Endothelial cell of umbilical vein (primary cell): ENCODE measurements at regions not wholly inside any gene's neighbourhood (a gene's known extent, or its start where the extent isn't known, plus 50 kb on each side); places are given as distances from the start of the nearest gene placed in this dataset.

Experiments
- BruUV-seq: library from RNA; stranded (reverse); fragments of 400-500 nt; replicated peaks from 2 replicates; lab custom pipeline; 2021; lab: Mats Ljungman, UMichigan
- CTCF ChIA-PET: fragments of 300-600, 350-600 bp; sonication (Branson Sonifier 250); formaldehyde crosslinking; loops from one replicate; lab custom pipeline; 2021; ENCODE audit warnings: antibody characterized with exemption, inconsistent platforms; lab: Charles Lee
- POLR2A ChIA-PET: fragments of 300-600, 350-600 bp; sonication (Branson Sonifier 250); formaldehyde crosslinking; loops from one replicate; lab custom pipeline; 2021; ENCODE audit warnings: antibody characterized with exemption, inconsistent platforms; lab: Charles Lee
- DNase-seq: peaks from one replicate; pipeline ENCODE4 v3.0.0-alpha.2; 2011; ENCODE audit warnings: low read depth, low spot score
- FAIRE-seq: peaks from 2 replicates; lab custom pipeline; 2011; peaks lifted over from hg19 to GRCh38; lab: Jason Lieb, UNC
- H2AFZ ChIP-seq: 2 replicates; pipeline ENCODE4 v1.6.0; 2012; ENCODE audit warnings: low read depth, low read length, control low read depth, inconsistent platforms
- H3K27ac ChIP-seq: 2 replicates; pipeline ENCODE4 v1.5.1; 2011; ENCODE audit warnings: low read depth, mild to moderate bottlenecking, control low read depth, low read length, moderate library complexity; ENCODE audit not compliant: insufficient read depth
- H3K27me3 ChIP-seq, 2 experiments: 2 replicates each; pipeline versions ENCODE4 v1.6.0 to v1.6.1; 2011; ENCODE audit warnings: low read length in 2 of 2, mixed read lengths in 1 of 2; ENCODE audit not compliant: control insufficient read depth in 2 of 2, insufficient read depth in 2 of 2
- H3K36me3 ChIP-seq, 2 experiments: 2 replicates in 1 of 2; 3 replicates in 1 of 2; pipeline ENCODE4 v1.5.1; 2011; ENCODE audit warnings: low read length in 2 of 2, mild to moderate bottlenecking in 1 of 2, moderate library complexity in 1 of 2; ENCODE audit not compliant: control insufficient read depth in 2 of 2, insufficient read depth in 2 of 2; ENCODE audit errors: extremely low read depth in 1 of 2
- H3K4me1 ChIP-seq: 3 replicates; pipeline ENCODE4 v1.5.1; 2011; ENCODE audit warnings: mild to moderate bottlenecking, low read length; ENCODE audit not compliant: control insufficient read depth, insufficient read depth; ENCODE audit errors: extremely low read depth
- H3K4me2 ChIP-seq: 2 replicates; pipeline ENCODE4 v1.6.1; 2011; ENCODE audit warnings: low read length, control low read depth, mixed read lengths; ENCODE audit not compliant: insufficient read depth
- H3K4me3 ChIP-seq, 3 experiments: fragments of 200-600 bp in 1 of 3; sonication (generic), shearing (Covaris generic) in 1 of 3; replicated peaks in 1 of 3; 2 replicates each; pipeline ENCODE4 v1.5.1; 2011 to 2016; ENCODE audit warnings: control low read depth in 3 of 3, low read length in 3 of 3, mild to moderate bottlenecking in 2 of 3, inconsistent platforms in 1 of 3, low read depth in 1 of 3, moderate library complexity in 1 of 3; ENCODE audit not compliant: insufficient read depth in 1 of 3
- H3K79me2 ChIP-seq: 2 replicates; pipeline ENCODE4 v1.6.0; 2012; ENCODE audit warnings: low read length, inconsistent platforms; ENCODE audit not compliant: control insufficient read depth, insufficient read depth
- H3K9ac ChIP-seq: replicated peaks from 2 replicates; pipeline ENCODE3; 2011; ENCODE audit warnings: low read length, control low read depth; ENCODE audit not compliant: insufficient read depth; ENCODE audit errors: extremely low read depth
- H3K9me1 ChIP-seq: replicated peaks from 3 replicates; pipeline ENCODE4 v1.6.0; 2011; ENCODE audit warnings: mild to moderate bottlenecking, low read length; ENCODE audit not compliant: control insufficient read depth, insufficient read depth; ENCODE audit errors: extremely low read depth
- H3K9me3 ChIP-seq: replicated peaks from 2 replicates; pipeline ENCODE4 v1.5.1; 2012; ENCODE audit warnings: low read length, inconsistent platforms; ENCODE audit not compliant: control insufficient read depth, insufficient read depth
- H4K20me1 ChIP-seq: replicated peaks from 2 replicates; pipeline ENCODE3; 2011; ENCODE audit warnings: mild to moderate bottlenecking, low read length; ENCODE audit not compliant: control insufficient read depth, insufficient read depth; ENCODE audit errors: extremely low read depth
- CTCF ChIP-seq, 2 donors: IDR thresholded peaks; 1 replicate in 1 of 2; 2 replicates in 1 of 2; pipeline ENCODE4 v1.5.1; 2011; ENCODE audit warnings: low read length in 2 of 2, mild to moderate bottlenecking in 2 of 2, moderate library complexity in 2 of 2, control low read depth in 1 of 2, inconsistent platforms in 1 of 2, low read depth in 1 of 2; ENCODE audit not compliant: insufficient read depth in 1 of 2; ENCODE audit errors: extremely low read depth in 1 of 2
- EZH2 ChIP-seq: IDR thresholded peaks from 2 replicates; pipeline ENCODE4 v1.6.1; 2012; ENCODE audit warnings: borderline replicate concordance, low read depth, mild to moderate bottlenecking, moderate library complexity, low read length, inconsistent platforms; ENCODE audit not compliant: severe bottlenecking
- FOS ChIP-seq: IDR thresholded peaks from 2 replicates; pipeline ENCODE4 v1.6.1; 2011; ENCODE audit warnings: mild to moderate bottlenecking, low read length, moderate library complexity, borderline replicate concordance; ENCODE audit not compliant: insufficient read depth
- GATA2 ChIP-seq: IDR thresholded peaks from 2 replicates; pipeline ENCODE4 v1.7.0; 2011; ENCODE audit warnings: low read depth, mild to moderate bottlenecking, moderate library complexity, mixed read lengths, low read length; ENCODE audit not compliant: insufficient read length, insufficient read depth
- JUN ChIP-seq: IDR thresholded peaks from 2 replicates; pipeline ENCODE4 v1.6.1; 2011; ENCODE audit warnings: borderline replicate concordance, low read depth; ENCODE audit not compliant: insufficient read length, insufficient read depth
- MAX ChIP-seq: IDR thresholded peaks from 2 replicates; pipeline ENCODE4 v1.6.1; 2011; ENCODE audit not compliant: insufficient read depth, insufficient read length
- MYC ChIP-seq: IDR thresholded peaks from one replicate; pipeline ENCODE4 v1.6.1; 2011; ENCODE audit warnings: mild to moderate bottlenecking, low read depth, low read length
- POLR2A ChIP-seq: IDR thresholded peaks from 2 replicates; pipeline ENCODE4 v1.6.1; 2012; ENCODE audit warnings: low read depth, mild to moderate bottlenecking, control low read depth, low read length
- POLR2AphosphoS5 ChIP-seq: IDR thresholded peaks from 2 replicates; pipeline ENCODE4 v1.6.1; 2012; ENCODE audit warnings: low read depth, mild to moderate bottlenecking, control low read depth, low read length, moderate library complexity; ENCODE audit not compliant: insufficient read depth
- dilution Hi-C: fragments of 300-500 bp; cut with MboI; formaldehyde crosslinking; loops from one replicate; pipeline ENCODE4 v1.15.0; 2019; ENCODE audit warnings: low sequenced_read_pairs; ENCODE audit not compliant: extremely low pct_ligation_motif_present
- intact Hi-C: fragments of 100-400 bp; cut with micrococcal nuclease; formaldehyde crosslinking; loops from one replicate; pipeline ENCODE4 v1.10.0; 2022

GRCh38 chr17:77405867-77406732 lies 265.3 kb downstream of the SEC14L1 start:
- Histone ChIP-seq H3K36me3 (peaks cover 0 to 4% of the 10 kb centered on the region in 2 experiments), H3K9ac (no peak overlapping the region), H3K27ac (no peak overlapping the region), H4K20me1 (no peaks in the 10 kb centered on the region), H3K9me3 (no peaks in the 10 kb centered on the region), H3K27me3 (no peaks in the 10 kb centered on the region), H3K79me2 (peaks cover 3% of the 10 kb centered on the region), H2AFZ (no peak overlapping the region), H3K4me2 (no peak overlapping the region), H3K9me1 (no peaks in the 10 kb centered on the region), H3K4me1 (peaks cover 17% of the 10 kb centered on the region), H3K4me3 (no peak overlapping the region)
- dilution Hi-C loops (no loop called here), intact Hi-C loops (loop anchor here (1.0 to 2.0 kb wide), 3 partner anchors 17 to 32 kb away; no protein-coding TSS in a partner anchor)
- POLR2A ChIA-PET, result no interaction called here
- BruUV-seq, result no TSS peak
- no peak for FAIRE-seq
- CTCF ChIA-PET, result interaction anchor here (0.8 to 2.8 kb wide), 7 partner anchors 12 to 89 kb away, joined by 3 to 18 read pairs (median 5); no protein-coding TSS in a partner anchor
- DNase-seq, result no peak
- no peak for TF ChIP-seq EZH2
- TF ChIP-seq MYC, result no peak
- no peak for TF ChIP-seq FOS
- no peak for TF ChIP-seq MAX
- no peak for TF ChIP-seq CTCF (IDR thresholded peaks at IDR 0.05; ENCODE audit: extremely low read depth in 1 of 2, insufficient read depth in 1 of 2, low read depth in 1 of 2, low read length in 2 of 2)
- no peak for TF ChIP-seq JUN
- no peak for TF ChIP-seq GATA2
- TF ChIP-seq POLR2AphosphoS5, result no peak
- no peak for TF ChIP-seq POLR2A
